NCI-H526 (cell line): ENCODE measurements at regions not wholly inside any gene's neighbourhood (a gene's known extent, or its start where the extent isn't known, plus 50 kb on each side); places are given as distances from the start of the nearest gene placed in this dataset.
"Not testable (repeated sequence)": the region's sequence is repeated elsewhere in the genome, so short reads cannot be mapped to it uniquely, and the experiment has no call there.

Experiments used
- DNase-seq, 2 experiments: peaks; one replicate each; lab custom pipeline; 2025; lab: John Stamatoyannopoulos, UW

DNA sequence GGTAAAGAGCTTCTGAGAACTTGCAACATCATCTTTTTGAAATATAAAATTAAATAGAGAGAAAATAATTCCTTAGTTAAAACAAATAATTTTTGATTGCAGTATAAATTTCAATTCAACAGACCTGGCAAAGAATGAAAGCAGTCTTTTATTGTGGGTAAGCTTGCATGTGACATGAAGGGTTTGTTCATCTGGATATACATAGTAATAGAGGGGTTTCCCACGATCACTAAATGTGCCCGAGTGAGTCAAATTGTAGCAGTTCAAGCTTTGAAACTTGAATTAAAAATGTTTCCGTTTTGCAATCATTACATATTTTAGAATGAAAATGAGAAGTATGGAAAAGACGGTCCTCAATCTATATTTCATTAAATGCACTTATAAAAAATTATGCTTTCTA, 658.4 kb upstream of the MBL2 start:
- no peak for DNase-seq

DNA sequence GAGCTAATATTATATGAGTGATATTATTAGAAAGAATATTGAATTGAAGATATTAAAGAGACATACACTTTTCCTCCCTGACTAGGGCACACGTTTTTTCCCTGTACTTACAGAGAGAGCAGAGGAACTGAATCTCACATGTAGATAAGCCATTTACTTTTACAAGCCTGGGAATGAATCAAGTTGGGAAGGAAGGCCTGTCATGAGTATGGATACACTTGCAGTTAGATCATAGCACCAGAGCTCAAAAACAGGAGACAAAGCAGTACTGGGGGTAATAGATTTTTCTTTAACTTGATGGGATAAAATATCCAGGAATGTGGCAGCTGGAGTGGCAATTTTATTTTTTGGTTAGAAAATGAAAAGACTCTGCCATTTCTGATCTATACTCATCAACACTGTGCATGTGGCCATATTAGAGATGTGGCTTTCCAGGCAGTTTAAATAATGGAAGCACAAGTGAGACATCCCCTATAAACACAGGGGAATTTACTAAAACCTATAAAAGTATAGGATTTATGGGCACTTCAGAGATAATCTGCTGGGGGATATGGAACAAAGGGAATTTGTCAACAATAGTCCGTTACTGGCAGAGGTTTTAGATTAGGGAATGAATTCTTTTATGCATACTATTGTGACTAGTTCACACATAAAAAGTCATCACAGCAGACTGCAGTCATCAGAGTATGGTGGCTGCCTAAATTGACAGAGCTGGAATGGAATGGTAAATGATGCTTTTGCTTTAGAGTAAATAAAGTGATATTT, 657.7 kb upstream of the MBL2 start:
- DNase-seq: no peak

DNA sequence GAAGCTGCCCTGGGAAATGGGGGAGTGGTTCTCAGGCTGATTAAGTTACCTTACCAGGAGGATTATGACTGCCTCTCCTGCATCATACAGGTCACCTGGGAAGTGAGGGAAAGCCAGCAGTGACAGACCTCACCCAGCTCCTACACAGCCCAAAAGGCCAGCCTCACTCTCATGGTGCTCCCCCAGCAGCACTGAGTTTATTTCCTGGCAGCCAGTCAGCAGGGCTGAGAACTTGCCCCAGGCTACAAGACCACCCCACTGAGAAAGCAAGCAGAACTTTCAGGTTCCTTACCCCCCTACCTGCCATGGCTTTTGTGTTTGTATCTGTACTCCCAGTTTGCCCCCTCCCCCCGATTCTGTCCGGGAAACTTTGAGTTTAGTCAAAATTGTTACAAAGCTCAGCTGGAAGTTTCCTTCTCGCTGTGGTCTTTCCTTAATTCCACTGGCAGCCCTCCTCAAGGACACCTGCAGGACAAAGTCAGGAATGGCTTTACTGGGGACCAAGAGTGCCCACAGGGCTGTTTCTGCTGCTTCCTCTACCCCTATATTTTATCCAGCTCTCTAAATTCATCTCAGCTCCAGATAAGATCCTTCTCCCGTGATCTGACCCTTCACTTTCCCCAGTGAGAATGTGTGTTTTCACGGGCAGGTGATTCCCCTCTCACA, 649.8 kb upstream of the MBL2 start:
- DNase-seq: no peak

DNA sequence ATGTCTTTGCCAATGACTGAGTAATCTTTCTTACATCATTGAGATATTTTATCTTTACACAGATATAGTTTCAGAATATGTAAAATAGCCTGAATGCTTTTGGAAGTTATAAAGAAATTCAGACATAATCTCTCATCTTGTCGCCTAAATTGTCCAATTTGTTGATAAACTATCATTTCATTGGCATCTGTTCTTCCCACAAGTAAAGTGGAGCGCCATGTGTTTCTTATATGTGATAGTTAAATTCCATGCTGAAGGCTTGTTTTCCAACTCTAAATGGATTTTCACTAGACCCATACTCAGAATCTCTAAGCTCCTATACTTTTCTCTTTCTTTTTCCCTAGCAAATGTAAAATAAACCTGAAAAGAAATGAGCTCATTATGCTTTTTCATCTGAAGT, 640.1 kb upstream of the MBL2 start:
- no peak for DNase-seq

DNA sequence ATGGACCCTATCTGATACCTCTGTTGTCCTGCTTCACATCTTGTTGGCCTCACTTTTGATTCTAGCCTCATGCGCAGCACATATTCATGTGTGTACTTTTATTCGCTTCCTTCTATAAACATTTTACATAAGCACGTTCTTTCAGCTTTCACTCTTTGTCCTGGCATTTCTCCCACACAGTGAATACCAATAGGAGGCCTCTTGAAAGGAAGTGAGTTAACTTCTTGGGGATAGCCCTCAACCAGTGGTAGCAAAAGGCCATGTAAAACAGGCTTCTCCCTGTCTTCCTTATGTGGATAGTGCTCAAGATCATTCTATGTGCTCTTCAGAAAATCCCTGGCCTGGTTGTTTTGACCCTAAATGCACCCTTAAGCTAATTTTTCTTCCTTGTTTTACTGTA, 633.9 kb upstream of the MBL2 start:
- no peak for DNase-seq

DNA sequence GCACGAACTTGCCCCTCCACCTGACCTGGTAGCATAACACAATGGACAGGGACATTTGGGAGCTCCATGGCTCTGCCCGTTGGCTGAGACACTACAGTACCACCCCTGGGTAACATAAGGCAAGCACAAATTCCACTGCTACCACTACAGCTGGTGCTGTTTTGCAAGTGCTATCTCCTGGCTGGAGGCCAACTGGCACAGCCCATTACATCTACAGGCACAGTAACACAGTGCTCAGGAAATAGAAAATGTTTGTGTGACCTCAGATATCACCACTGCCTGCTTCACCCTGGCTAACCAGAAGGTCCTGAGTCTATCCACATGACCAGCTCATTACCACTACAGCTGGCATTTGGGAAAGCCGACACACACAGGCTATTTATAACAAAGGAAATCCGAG, 631.1 kb upstream of the MBL2 start:
- no peak for DNase-seq

DNA sequence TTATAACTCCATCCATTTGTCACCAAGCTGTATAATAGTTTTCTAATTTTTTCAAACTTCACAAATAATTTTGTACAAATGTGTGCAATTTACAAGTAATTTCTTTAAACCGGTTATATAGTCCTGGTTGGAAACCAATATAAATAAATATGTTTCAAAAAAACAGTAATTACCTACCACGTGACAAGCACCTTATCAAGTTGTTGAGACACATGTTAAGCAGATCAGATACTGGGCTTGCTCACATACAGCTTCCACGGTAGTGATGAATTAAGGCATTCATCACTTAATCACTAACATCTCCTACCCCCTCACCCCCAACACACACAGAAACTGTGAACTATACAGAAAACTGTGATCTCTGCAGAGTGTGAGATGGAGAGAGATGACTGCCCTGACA, 630.0 kb upstream of the MBL2 start:
- no peak for DNase-seq

DNA sequence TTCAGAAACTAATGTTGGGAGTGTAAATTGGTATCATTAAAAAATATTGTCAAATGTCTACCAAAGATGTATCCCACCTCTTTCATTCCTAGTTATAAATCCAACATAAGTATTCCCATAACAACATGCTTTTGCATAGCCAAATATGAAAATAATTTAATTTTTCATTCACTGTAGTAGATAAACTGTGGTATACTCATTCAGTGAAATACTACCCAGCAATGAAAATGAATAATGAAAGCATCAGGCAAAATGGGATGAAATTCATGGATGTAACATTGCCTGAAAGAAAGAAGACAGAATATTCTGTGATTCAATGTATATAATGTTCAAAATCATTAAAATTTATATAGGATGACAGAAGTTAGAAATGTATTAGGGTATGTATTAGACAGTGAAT, 629.0 kb upstream of the MBL2 start:
- no peak for DNase-seq

DNA sequence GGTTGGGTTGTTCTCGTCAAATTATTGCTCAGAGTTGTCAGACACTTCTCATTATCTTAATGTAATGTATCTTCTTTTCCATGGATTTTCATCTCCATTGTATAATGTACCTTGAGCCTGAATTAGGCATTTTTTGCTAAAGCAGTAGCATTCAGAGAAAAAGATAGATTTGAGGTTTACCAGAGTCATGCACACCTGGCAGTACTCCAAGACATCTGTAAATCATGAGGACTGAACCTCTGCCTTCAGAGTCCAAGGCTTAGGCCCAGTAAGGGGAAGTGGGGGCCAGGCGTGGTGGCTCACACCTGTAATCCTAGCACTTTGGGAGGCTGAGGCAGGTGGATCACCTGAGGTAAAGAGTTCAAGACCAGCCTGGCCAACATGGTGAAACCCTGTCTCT, 624.3 kb upstream of the MBL2 start:
- DNase-seq: no peak

DNA sequence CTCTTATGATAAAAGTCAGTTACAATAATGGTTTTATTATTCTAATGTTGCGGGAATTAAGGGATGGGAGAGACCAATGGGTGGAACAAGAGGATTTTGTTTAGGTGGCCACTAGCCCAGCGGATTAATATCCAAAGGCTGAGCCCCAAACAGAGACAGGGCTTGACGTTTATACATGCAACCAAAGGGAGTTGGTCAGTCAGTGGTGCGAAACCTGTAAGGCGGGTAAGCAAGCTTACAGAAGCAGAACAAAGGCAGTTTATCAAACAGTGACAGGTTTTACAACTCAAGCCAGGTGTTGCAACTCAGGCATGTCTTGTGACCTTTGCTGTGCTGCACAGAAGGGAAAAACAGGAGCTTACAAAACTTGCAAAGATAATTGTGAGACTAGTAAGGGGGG, 622.9 kb upstream of the MBL2 start:
- DNase-seq: no peak

DNA sequence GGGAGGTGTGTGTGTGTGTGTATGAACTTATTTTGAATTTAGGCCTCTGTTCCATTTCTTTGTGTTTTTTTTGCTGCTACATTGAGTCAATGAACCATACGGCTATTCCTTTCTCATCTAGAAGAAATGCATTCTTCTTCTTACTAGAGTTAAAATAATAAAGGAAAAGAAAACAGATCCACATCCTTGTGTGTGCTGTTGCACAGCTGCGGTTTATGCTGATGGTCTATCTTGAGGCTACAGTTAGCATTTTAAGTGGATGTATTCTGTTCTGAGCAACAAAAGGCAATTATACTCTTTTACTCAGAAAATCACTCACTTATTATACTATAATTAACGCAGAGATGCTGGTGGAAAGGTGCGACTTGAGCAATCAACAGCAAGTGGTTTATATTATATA, 615.0 kb upstream of the MBL2 start:
- no peak for DNase-seq

DNA sequence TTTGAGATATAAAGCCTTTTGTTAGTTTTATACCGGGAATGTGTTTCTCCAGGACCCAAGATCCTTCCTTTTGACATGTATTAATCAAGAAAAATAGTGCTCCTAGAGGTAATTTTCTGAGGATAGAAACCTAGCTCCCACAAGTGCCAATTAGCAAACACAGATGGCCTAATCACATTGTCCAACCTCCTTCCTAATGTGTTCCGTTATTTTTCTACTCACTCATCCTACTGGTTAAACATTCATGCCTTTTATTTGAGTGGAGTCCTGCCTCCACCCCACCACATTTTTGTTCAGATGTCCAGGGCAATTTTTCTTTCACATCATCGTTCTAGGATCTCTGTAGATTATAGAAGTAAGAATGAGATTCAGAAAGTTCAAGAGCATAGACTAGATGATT, 610.0 kb upstream of the MBL2 start:
- no peak for DNase-seq

DNA sequence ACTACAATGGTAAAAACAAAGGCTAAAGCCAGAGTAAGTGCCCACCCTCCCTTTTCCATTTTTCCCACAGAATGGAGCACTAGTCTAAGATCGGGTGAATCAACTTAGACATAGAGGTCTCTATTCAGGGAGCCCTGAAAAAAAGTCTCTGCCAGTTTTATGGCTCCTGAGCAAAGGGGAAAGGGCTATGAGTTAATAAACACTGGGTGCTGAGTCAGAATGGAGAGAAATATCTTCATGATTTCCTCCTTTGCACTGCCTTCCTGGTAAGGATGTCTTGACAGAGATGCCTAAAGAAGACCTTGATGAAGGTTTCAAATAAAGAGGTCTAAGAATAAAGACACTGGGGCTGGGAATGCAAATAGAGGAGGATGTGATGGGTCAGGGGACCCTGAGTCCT, 607.4 kb upstream of the MBL2 start:
- no peak for DNase-seq

DNA sequence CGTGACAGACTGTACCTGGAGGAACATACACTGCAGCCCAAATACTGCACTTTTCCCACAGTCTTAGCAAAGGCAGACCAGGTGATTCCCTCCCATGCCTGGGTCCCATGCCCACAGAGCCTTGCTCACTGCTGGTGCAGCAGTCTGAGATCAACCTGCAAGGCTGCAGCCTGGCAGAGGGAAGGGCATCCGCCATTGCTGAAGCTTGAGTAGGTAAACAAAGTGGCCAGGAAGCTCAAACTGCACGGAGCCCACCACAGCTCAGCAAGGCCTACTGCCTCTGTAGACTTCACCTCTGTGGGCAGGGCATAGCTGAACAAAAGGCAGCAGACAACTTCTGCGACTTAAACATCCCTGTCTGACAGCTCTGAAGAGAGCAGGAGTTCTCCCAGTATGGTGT, 597.8 kb upstream of the MBL2 start:
- no peak for DNase-seq

DNA sequence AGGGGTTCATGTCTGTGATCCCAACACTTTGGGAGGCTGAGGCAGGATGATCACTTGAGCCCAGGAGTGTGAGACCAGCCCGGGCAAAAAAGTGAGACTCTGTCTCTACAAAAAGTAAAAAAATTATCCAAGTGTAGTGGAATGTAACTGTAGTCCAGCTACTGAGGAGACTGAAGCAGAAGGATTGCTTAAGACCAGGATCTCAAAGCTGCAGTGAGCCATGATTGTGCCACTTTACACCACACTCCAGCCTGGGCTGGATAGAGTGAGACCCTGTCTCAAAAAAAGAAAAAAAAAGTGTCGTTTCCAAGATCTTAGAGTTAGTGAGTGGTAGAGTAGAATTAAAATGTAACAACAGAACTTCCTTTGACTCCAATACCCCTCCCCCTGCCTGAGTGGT, 589.4 kb upstream of the MBL2 start:
- DNase-seq: no peak

DNA sequence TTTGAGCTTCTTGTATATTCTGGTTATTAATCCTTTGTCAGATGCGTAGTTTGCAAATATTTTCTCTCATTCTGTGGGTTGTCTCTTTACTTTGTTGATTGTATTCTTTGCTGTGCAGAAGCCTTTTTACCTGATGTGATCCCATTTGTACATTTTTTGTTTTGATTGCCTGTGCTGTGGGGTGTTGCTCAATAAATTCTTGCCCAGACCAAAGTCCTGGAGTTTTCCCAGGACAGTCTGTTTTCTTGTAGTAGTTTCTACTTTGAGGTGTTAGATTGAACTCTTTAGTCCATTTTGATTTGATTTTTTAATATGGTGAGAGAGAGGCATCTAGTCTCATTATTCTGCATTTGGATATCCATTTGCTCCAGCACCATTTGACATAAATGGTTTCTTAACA, 588.7 kb upstream of the MBL2 start:
- DNase-seq: no peak

DNA sequence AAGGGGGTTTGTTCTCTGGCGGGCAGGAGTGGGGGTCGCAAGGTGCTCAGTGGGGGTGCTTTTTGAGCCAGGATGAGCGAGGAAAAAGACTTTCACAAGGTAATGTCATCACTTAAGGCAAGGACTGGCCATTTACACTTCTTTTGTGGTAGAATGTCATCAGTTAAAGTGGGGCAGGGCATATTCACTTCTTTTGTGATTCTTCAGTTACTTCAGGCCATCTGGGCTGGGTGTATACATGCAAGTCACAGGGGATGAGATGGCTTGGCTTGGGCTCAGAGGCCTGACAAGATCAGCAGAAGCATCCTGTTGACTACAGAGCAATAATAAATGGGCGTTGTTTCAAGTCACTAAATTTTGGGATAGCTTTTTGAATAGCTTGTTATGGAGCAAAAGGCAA, 586.4 kb upstream of the MBL2 start:
- not testable (repeated sequence) for DNase-seq

DNA sequence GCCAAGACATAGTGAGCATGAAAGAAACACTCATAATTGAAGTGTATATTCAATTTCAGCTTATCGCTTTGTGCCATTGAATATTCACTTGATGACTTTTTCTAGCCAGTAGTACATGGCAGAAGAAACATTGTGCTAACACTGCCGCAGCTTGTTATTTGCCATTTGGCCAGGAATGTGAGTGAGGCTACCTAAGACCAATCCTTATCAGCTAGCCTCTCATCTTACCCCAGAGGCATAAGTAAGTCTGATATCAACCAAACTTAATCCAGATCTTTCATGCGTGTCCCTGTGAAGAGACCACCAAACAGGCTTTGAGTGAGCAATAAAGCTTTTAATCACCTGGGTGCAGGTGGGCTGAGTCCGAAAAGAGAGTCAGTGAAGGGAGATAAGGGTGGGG, 586.0 kb upstream of the MBL2 start:
- no peak for DNase-seq

DNA sequence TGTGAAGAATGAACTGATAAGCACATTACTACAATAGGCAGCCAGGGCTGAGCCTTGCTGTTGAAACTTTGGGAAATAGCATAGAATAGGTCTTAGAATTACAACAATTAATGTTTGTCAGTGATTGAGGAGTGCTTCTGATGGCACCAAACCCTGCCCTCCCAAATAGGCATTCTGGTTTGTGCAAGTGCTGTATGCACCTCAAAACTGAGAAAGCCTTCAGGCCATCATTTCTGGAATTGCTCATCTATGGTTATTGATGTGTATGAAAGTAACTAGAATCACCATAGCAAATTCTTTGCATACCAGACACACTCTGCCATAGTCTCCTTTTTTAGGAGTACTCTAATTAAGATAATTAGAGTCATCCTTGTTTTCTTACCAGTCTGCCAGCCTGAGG, 585.0 kb upstream of the MBL2 start:
- DNase-seq: no peak

DNA sequence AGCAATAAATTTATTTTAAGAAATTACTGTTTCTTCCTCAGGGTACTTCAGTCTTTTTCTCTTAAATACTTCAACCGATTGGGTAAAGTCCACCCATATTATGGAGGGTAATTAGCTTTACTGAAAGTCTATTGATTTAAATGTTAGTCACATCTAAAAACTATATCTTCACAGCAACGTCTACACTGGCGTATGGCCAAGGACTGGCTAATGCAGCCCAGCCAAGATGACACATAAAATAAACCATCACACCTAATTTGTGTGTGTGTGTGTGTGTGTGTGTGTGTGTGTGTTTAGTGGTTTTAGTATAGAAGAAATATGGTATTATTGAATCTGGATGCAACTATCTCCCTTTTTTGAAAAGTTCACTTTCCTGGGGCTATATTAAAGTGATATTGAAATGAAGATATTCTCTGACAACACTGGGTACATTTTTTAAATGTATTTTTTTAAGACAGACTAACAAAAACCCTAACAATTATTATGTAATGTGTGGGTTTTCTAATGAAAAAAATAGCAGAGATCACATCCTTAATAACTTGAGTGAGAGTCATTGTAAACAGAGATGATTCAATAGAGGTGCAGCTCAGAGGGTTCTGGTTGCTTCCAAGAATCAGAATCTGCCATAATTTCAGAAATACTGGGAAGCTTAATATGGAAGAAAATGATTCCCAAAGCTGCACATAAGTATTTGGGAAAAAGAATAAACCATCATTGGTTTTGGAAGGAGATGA, 584.2 kb upstream of the MBL2 start:
- no peak for DNase-seq

DNA sequence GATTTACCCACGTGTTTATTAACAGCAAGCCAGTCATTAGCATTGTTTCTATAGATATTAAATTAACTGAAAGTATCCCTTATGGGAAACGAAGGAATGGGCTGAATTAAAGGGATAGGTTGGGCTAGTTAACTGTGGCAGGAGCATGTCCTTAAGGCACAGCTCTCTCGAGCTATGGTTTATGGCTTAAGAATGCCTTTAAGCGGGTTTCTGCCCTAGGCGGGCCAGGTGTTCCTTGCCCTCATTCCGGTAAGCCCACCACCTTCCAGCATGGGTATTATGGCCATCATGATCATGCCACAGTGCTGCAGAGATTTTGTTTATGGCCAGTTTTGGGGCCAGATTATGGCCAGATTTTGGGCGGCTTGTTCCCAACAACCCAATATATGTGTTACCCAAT, 569.9 kb upstream of the MBL2 start:
- DNase-seq: not testable (repeated sequence)

DNA sequence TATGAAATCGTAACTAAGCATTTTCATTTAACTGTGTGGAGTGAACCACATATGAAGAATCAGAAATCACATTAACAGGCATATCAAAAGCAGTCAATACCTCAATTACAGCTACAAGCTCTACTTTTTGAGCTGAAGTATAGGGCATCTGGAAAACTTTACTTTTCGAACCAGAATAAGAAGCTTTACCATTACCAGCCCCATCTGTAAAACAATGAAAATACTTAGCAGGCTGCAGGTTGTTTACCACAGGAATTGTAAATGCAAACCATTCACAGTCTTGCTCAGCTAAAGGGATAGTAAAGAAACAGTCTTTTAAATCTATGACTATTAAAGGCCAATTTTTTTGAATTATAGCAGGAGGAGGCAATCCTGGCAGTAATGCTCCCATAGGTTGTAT, 565.6 kb upstream of the MBL2 start:
- not testable (repeated sequence) for DNase-seq

DNA sequence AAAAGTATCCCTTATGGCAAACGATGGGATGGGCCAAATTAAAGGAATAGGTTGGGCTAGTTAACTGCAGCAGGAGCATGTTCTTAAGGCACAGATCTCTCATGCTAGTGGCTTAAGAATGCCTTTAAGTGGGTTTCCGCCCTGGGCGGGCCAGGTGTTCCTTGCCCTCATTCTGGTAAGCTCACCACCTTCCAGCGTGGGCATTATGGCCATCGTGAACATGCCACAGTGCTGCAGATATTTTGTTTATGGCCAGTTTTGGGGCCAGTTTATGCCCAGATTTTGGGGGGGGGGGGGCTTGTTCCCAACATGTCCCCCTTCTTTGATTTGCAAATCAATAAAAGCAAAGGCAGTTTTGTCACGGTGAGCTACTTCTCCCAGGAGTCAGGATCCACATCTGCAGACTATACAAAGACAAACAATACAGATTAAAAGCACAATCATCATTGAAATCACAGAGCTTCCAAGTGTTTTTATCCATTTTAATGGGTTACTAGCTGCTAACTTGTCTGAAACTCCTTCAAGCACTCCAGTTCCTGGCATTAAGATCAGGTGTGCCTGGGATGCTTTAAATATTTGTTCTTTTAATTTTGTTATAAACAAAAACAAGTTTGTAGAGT, 563.3 kb upstream of the MBL2 start:
- not testable (repeated sequence) for DNase-seq
